H1 (cell line): ENCODE measurements at regions not wholly inside any gene's neighbourhood (a gene's known extent, or its start where the extent isn't known, plus 50 kb on each side); places are given as distances from the start of the nearest gene placed in this dataset.

Source experiments
- CTCF ChIA-PET: fragments of 300-600 bp; sonication (Branson Sonifier 250); formaldehyde crosslinking; loops from one replicate; lab custom pipeline; 2021; ENCODE audit not compliant: partially characterized antibody; lab: Charles Lee
- POLR2A ChIA-PET: fragments of 300-600 bp; sonication (Branson Sonifier 250); formaldehyde crosslinking; loops from one replicate; lab custom pipeline; 2021; ENCODE audit warnings: inconsistent platforms; ENCODE audit not compliant: partially characterized antibody; lab: Charles Lee
- DNase-seq, 2 experiments: peaks; one replicate each; pipeline versions ENCODE4 v3.0.0 to v3.0.0-alpha.2; 2010 to 2022; ENCODE audit warnings: low spot score in 2 of 2, low read depth in 1 of 2, mixed read lengths in 1 of 2
- FAIRE-seq: peaks from 2 replicates; lab custom pipeline; 2011; peaks lifted over from hg19 to GRCh38; lab: Jason Lieb, UNC
- H2AFZ ChIP-seq: 2 replicates; pipeline ENCODE4 v1.8.1; 2012; ENCODE audit warnings: low read length, inconsistent platforms
- H2AK5ac ChIP-seq: 2 replicates; pipeline ENCODE4 v1.6.1; 2013; ENCODE audit warnings: low read depth, low read length
- H2BK120ac ChIP-seq: replicated peaks from 2 replicates; pipeline ENCODE3; 2013; ENCODE audit warnings: low read depth, low read length, inconsistent platforms
- H2BK12ac ChIP-seq: 2 replicates; pipeline ENCODE4 v1.6.1; 2013; ENCODE audit warnings: low read depth, low read length
- H2BK15ac ChIP-seq: 2 replicates; pipeline ENCODE4 v1.6.1; 2013; ENCODE audit warnings: low read length
- H2BK20ac ChIP-seq: 2 replicates; pipeline ENCODE4 v1.6.1; 2013; ENCODE audit warnings: low read length
- H2BK5ac ChIP-seq: 2 replicates; pipeline ENCODE4 v1.6.1; 2013; ENCODE audit warnings: low read depth, low read length
- H3K14ac ChIP-seq: 2 replicates; pipeline ENCODE4 v1.6.1; 2013; ENCODE audit warnings: inconsistent platforms; ENCODE audit not compliant: insufficient read length
- H3K18ac ChIP-seq: 2 replicates; pipeline ENCODE4 v1.6.1; 2013; ENCODE audit warnings: low read length; ENCODE audit errors: extremely low read depth
- H3K23ac ChIP-seq: 2 replicates; pipeline ENCODE4 v1.6.1; 2013; ENCODE audit warnings: inconsistent platforms; ENCODE audit not compliant: insufficient read length
- H3K23me2 ChIP-seq: 2 replicates; pipeline ENCODE4 v1.6.1; 2013; ENCODE audit warnings: low read depth, low read length
- H3K27ac ChIP-seq: 2 replicates; pipeline ENCODE4 v1.6.1; 2011; ENCODE audit warnings: low read depth, low read length, inconsistent platforms
- H3K27me3 ChIP-seq, 4 experiments: replicated peaks in 1 of 4; 1 replicate in 1 of 4; 2 replicates in 3 of 4; pipeline versions ENCODE4 v1.6.1 to v1.8.1; 2011 to 2013; ENCODE audit warnings: low read length in 3 of 4, mild to moderate bottlenecking in 3 of 4, inconsistent platforms in 2 of 4, mixed read lengths in 2 of 4, moderate library complexity in 1 of 4; ENCODE audit not compliant: control insufficient read depth in 3 of 4, insufficient read depth in 3 of 4; ENCODE audit errors: extremely low read depth in 1 of 4
- H3K36me3 ChIP-seq, 4 experiments: 2 replicates each; pipeline versions ENCODE4 v1.6.1 to v1.8.1; 2011 to 2013; ENCODE audit warnings: mild to moderate bottlenecking in 4 of 4, low read length in 3 of 4, moderate library complexity in 2 of 4, control low read depth in 1 of 4, inconsistent platforms in 1 of 4; ENCODE audit not compliant: insufficient read depth in 4 of 4, control insufficient read depth in 2 of 4
- H3K4ac ChIP-seq: replicated peaks from 2 replicates; pipeline ENCODE3; 2013; ENCODE audit warnings: low read length, low read depth, mixed read lengths, inconsistent platforms; ENCODE audit not compliant: insufficient read length
- H3K4me1 ChIP-seq, 4 experiments: replicated peaks in 1 of 4; 1 replicate in 1 of 4; 2 replicates in 3 of 4; pipeline versions ENCODE4 v1.6.1 to v1.8.1; 2011 to 2013; ENCODE audit warnings: low read length in 3 of 4, inconsistent platforms in 2 of 4, mixed read lengths in 1 of 4; ENCODE audit not compliant: insufficient read depth in 4 of 4, control insufficient read depth in 3 of 4
- H3K4me2 ChIP-seq, 2 experiments: 2 replicates each; pipeline versions ENCODE4 v1.6.1 to v1.8.1; 2011 to 2013; ENCODE audit warnings: low read depth in 2 of 2, low read length in 2 of 2, control low read depth in 1 of 2, inconsistent platforms in 1 of 2, mild to moderate bottlenecking in 1 of 2; ENCODE audit not compliant: insufficient read depth in 1 of 2
- H3K4me3 ChIP-seq, 4 experiments: fragments of 200-600, 300-600 bp in 1 of 4; sonication (generic), shearing (Covaris generic), sonication (Bioruptor Twin) in 1 of 4; 2 replicates each; pipeline versions ENCODE4 v1.5.1 to v1.8.1; 2011 to 2016; ENCODE audit warnings: low read length in 4 of 4, low read depth in 3 of 4, control low read depth in 2 of 4, inconsistent platforms in 2 of 4, mild to moderate bottlenecking in 2 of 4, mixed read lengths in 1 of 4, moderate library complexity in 1 of 4; ENCODE audit not compliant: insufficient read depth in 2 of 4; ENCODE audit errors: extremely low read depth in 1 of 4
- H3K56ac ChIP-seq: replicated peaks from 2 replicates; pipeline ENCODE3; 2013; ENCODE audit warnings: low read depth, mild to moderate bottlenecking, mixed read lengths, low read length, inconsistent platforms; ENCODE audit not compliant: insufficient read length
- H3K79me1 ChIP-seq: 2 replicates; pipeline ENCODE4 v1.6.1; 2013; ENCODE audit warnings: low read depth, low read length, control low read depth
- H3K79me2 ChIP-seq, 2 experiments: 2 replicates each; pipeline versions ENCODE4 v1.6.1 to v1.8.1; 2012 to 2013; ENCODE audit warnings: low read length in 2 of 2, mild to moderate bottlenecking in 2 of 2, inconsistent platforms in 1 of 2; ENCODE audit not compliant: insufficient read depth in 2 of 2, control insufficient read depth in 1 of 2
- H3K9ac ChIP-seq, 4 experiments: replicated peaks in 1 of 4; 1 replicate in 1 of 4; 2 replicates in 3 of 4; pipeline versions ENCODE4 v1.6.1 to v1.8.1; 2011 to 2013; ENCODE audit warnings: low read depth in 3 of 4, low read length in 3 of 4, control low read depth in 2 of 4, mild to moderate bottlenecking in 2 of 4, moderate library complexity in 2 of 4, inconsistent platforms in 1 of 4; ENCODE audit errors: extremely low read depth in 1 of 4
- H3K9me3 ChIP-seq, 2 experiments: 2 replicates each; pipeline versions ENCODE4 v1.6.1 to v1.8.1; 2012 to 2013; ENCODE audit warnings: mild to moderate bottlenecking in 2 of 2, moderate library complexity in 2 of 2, control low read depth in 1 of 2, inconsistent platforms in 1 of 2, low read depth in 1 of 2, low read length in 1 of 2, mixed read lengths in 1 of 2; ENCODE audit not compliant: insufficient read depth in 2 of 2
- H4K20me1 ChIP-seq, 2 experiments: replicated peaks in 1 of 2; 2 replicates each; pipeline versions ENCODE3 to v1.8.1; 2011 to 2013; ENCODE audit warnings: inconsistent platforms in 2 of 2, low read length in 2 of 2, mild to moderate bottlenecking in 1 of 2; ENCODE audit not compliant: insufficient read depth in 2 of 2, control insufficient read depth in 1 of 2
- H4K5ac ChIP-seq: 2 replicates; pipeline ENCODE4 v1.6.1; 2013; ENCODE audit warnings: low read length, low read depth, mixed read lengths, inconsistent platforms; ENCODE audit not compliant: insufficient read length
- H4K8ac ChIP-seq: 2 replicates; pipeline ENCODE4 v1.8.0; 2013; ENCODE audit warnings: mild to moderate bottlenecking, moderate library complexity, low read length, inconsistent platforms; ENCODE audit not compliant: insufficient read depth; ENCODE audit errors: extremely low read depth
- H4K91ac ChIP-seq: replicated peaks from 2 replicates; pipeline ENCODE3; 2013; ENCODE audit warnings: low read length, mixed read lengths, inconsistent platforms; ENCODE audit not compliant: insufficient read length
- BRCA1 ChIP-seq: IDR thresholded peaks from 2 replicates; pipeline ENCODE4 v1.6.1; 2012; ENCODE audit warnings: low read depth, low read length, improper control_type of control experiment
- EGR1 ChIP-seq: IDR thresholded peaks from 2 replicates; pipeline ENCODE4 v1.6.1; 2011; ENCODE audit warnings: low read depth, low read length, borderline replicate concordance
- KDM4A ChIP-seq: IDR thresholded peaks from one replicate; pipeline ENCODE4 v1.7.1; 2012; ENCODE audit warnings: low read depth, mild to moderate bottlenecking, moderate library complexity, low read length, inconsistent platforms; ENCODE audit not compliant: severe bottlenecking
- PHF8 ChIP-seq: fragments of 200-600 bp; sonication (generic); conservative IDR thresholded peaks from 2 replicates; pipeline ENCODE4 v1.7.1; 2012; ENCODE audit warnings: low read depth, mild to moderate bottlenecking, inconsistent platforms, low read length, moderate library complexity
- RFX5 ChIP-seq: IDR thresholded peaks from 2 replicates; pipeline ENCODE4 v1.6.1; 2011; ENCODE audit warnings: low read depth, low read length, improper control_type of control experiment, borderline replicate concordance
- RXRA ChIP-seq: IDR thresholded peaks from 2 replicates; pipeline ENCODE4 v1.6.1; 2011; ENCODE audit warnings: low read depth, mild to moderate bottlenecking, low read length, moderate library complexity; ENCODE audit not compliant: insufficient read depth
- SUZ12 ChIP-seq: fragments of 200-600 bp; sonication (generic); IDR thresholded peaks from 2 replicates; pipeline ENCODE4 v1.6.1; 2012; ENCODE audit warnings: mild to moderate bottlenecking, inconsistent platforms, low read length, moderate library complexity, mixed read lengths
- WGBS, 2 experiments: shearing (Covaris generic) in 1 of 2; methylation state at CpG; one replicate each; pipeline versions ENCODE4 v1.1.6 to v1.1.7; 2013 to 2015; ENCODE audit warnings: low lambda C conversion rate in 2 of 2, mixed read lengths in 2 of 2, inconsistent platforms in 1 of 2, low coverage in 1 of 2, missing lambda C conversion rate in 1 of 2; ENCODE audit not compliant: insufficient replicate concordance in 2 of 2, insufficient coverage in 1 of 2, insufficient read length in 1 of 2; ENCODE audit errors: extremely low coverage in 1 of 2, missing lambda C conversion rate in 1 of 2; 5-methylcytosine and 5-hydroxymethylcytosine counted together
- TF ChIP-seq, protein P1 (sequence below): IDR thresholded peaks from 2 replicates; pipeline ENCODE4 v1.6.1; 2012; ENCODE audit warnings: inconsistent platforms
- TF ChIP-seq, protein P2 (sequence below): IDR thresholded peaks from 2 replicates; pipeline ENCODE4 v1.6.1; 2011; ENCODE audit warnings: low read length, improper control_type of control experiment
- TF ChIP-seq, protein P3 (sequence below): IDR thresholded peaks from 2 replicates; pipeline ENCODE4 v1.6.1; 2012; ENCODE audit warnings: low read length, inconsistent platforms
- TF ChIP-seq, protein P4 (sequence below): IDR thresholded peaks from 2 replicates; pipeline ENCODE4 v1.6.1; 2012; ENCODE audit warnings: inconsistent platforms

DNA sequence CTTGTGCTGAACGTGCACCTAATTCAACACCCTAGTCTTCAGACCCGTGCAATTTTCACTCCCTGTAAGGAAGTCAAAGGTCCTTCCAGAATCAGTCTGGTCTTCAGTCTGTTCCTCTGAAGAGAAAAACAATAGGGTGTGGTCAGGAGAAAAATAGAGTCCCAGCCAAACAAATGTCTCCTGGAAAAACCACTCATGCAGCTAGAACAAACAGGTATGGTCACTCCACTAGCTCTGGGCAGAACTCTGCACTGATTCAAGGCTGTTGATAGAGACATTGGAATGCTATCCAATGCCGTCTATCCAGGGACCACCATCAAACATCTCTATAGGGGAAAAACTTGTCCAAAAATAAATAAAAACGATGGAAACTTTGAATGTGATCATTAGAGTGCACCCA is 81.8 kb upstream of the MAP3K1 start:
- POLR2A ChIA-PET: no interaction called here
- no peak overlapping the region for H2BK15ac ChIP-seq
- TF ChIP-seq, protein P1, sequence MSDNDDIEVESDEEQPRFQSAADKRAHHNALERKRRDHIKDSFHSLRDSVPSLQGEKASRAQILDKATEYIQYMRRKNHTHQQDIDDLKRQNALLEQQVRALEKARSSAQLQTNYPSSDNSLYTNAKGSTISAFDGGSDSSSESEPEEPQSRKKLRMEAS: no peak
- no peak for TF ChIP-seq EGR1
- TF ChIP-seq, protein P2, sequence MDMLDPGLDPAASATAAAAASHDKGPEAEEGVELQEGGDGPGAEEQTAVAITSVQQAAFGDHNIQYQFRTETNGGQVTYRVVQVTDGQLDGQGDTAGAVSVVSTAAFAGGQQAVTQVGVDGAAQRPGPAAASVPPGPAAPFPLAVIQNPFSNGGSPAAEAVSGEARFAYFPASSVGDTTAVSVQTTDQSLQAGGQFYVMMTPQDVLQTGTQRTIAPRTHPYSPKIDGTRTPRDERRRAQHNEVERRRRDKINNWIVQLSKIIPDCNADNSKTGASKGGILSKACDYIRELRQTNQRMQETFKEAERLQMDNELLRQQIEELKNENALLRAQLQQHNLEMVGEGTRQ: no peak
- TF ChIP-seq, protein P3, sequence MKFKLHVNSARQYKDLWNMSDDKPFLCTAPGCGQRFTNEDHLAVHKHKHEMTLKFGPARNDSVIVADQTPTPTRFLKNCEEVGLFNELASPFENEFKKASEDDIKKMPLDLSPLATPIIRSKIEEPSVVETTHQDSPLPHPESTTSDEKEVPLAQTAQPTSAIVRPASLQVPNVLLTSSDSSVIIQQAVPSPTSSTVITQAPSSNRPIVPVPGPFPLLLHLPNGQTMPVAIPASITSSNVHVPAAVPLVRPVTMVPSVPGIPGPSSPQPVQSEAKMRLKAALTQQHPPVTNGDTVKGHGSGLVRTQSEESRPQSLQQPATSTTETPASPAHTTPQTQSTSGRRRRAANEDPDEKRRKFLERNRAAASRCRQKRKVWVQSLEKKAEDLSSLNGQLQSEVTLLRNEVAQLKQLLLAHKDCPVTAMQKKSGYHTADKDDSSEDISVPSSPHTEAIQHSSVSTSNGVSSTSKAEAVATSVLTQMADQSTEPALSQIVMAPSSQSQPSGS: no peak
- no peak for TF ChIP-seq SUZ12
- no peak for TF ChIP-seq PHF8
- TF ChIP-seq BRCA1: no peak
- no peak for TF ChIP-seq RFX5
- no peak for TF ChIP-seq RXRA
- TF ChIP-seq KDM4A: no peak
- TF ChIP-seq, protein P4, sequence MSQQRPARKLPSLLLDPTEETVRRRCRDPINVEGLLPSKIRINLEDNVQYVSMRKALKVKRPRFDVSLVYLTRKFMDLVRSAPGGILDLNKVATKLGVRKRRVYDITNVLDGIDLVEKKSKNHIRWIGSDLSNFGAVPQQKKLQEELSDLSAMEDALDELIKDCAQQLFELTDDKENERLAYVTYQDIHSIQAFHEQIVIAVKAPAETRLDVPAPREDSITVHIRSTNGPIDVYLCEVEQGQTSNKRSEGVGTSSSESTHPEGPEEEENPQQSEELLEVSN: no peak

More for the DNA sequence above, 81.8 kb upstream of the MAP3K1 start:
- Histone ChIP-seq H3K9ac (no peak overlapping the region), H4K5ac (no peak overlapping the region), H3K27me3 (no peaks in the 10 kb centered on the region), H3K4ac (no peak overlapping the region), H3K79me1 (no peaks in the 10 kb centered on the region), H3K23ac (no peak overlapping the region), H2AK5ac (0 out of 2 replicates have a peak overlapping the region, but pooled peaks have one; percentile 31), H3K36me3 (no peaks in the 10 kb centered on the region), H3K4me3 (no peak overlapping the region), H2BK5ac (no peak overlapping the region), H3K79me2 (no peaks in the 10 kb centered on the region), H2AFZ (no peak overlapping the region), H3K27ac (no peak overlapping the region), H4K91ac (no peak overlapping the region), H3K18ac (no peak overlapping the region), H4K8ac (no peak overlapping the region), H3K9me3 (no peaks in the 10 kb centered on the region), H2BK120ac (no peak overlapping the region), H3K14ac (no peak overlapping the region), H3K4me2 (no peak overlapping the region), H2BK20ac (no peak overlapping the region), H2BK12ac (no peak overlapping the region), H3K56ac (no peak overlapping the region), H3K4me1 (peaks cover 0 to 6% (median 0%) of the 10 kb centered on the region in 4 experiments; a peak in 1 of 7 replicates), H3K23me2 (no peaks in the 10 kb centered on the region), H4K20me1 (no peaks in the 10 kb centered on the region)
- no peak for FAIRE-seq
- WGBS, 2 experiments: 89% methylated on average over 4 of the region's 4 CpGs; no CpG with 5 or more reads in 1 of the 2 experiments
- no peak for DNase-seq
- CTCF ChIA-PET: no interaction called here
